ENCODE measurements at regions not wholly inside any gene's neighbourhood (a gene's known extent, or its start where the extent isn't known, plus 50 kb on each side); places are given as distances from the start of the nearest gene placed in this dataset.
A peak's percentile ranks its signal among the peaks of the same experiment; 100 is the strongest.

DNA sequence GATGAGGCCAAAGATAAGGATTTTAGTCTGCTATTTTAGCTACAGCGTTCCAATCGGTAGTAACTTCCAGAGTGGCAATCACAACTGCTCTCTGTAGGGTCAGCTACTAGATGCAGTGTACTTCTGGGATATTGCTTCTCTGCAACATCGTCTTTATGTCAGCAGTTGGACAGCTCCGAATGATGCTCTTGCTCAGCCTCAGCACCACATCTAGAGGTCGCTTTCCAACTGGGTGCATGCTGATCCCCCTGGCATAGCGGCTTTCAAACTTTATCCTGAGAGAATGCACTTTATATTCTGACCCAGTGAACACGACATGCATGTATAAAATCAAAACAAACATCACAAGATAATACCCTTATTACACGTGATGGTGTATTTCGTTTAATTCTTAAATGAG lies 219.6 kb downstream of the C11orf87 start:
- TF ChIP-seq CTCF (IDR thresholded peaks at IDR 0.05) (no peak), EP300 (IDR thresholded peaks at IDR 0.05; ENCODE audit: borderline replicate concordance in 1 of 2, low read depth in 1 of 2, low read length in 1 of 2) (no peak), REST (IDR thresholded peaks at IDR 0.05; ENCODE audit: low read depth, low read length) (peak; percentile 97), NRF1 (IDR thresholded peaks at IDR 0.05; ENCODE audit: low read depth, low read length) (no peak)

All from SK-N-SH (cell line).